Retina (tissue), 1 donor: ENCODE measurements at regions not wholly inside any gene's neighbourhood (a gene's known extent, or its start where the extent isn't known, plus 50 kb on each side); places are given as distances from the start of the nearest gene placed in this dataset.

Experiments used
- DNase-seq: peaks from one replicate; pipeline ENCODE4 v3.0.0-alpha.2; 2016

GRCh38 chr6:126529637-126530362 lies 189.9 kb downstream of the CENPW start:
- no peak for DNase-seq

DNA sequence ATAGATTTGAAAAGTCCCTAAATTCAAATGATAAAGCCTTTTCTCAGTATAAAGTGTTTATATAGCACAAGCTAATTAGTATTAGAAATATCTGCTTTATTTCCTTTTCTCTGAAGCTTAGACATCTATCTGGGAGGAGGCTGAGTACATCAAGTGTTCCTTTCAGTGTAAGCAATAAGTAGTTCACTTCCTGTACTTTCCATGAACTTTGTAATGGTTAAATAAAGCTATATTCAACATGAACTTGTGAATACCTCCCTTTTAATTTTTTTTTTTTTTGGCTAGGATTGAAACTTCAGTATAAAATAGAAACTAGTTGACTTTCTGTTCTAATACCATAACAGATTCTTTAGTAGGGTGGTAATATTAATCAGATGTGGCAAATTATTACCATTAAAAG lies 190.9 kb downstream of the CENPW start:
- no peak for DNase-seq

DNA sequence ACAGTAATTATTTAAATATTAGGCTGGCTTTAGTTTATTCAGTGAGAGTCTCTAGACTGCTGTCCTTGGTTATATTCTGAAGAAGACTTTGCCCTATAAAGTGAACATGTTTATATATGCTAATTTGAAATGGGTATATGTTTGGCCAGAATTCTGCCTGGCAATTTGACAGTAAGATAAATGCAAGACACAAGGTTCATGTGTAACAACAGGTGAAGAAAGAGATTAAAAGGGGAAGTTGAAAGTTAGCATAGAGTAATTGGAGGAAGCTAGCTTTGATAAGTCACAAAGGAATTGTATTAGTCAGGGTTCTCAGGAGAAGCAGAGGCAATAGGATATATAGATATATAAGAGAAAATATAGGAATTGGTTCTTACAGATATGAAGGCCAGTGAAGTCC lies 191.4 kb downstream of the CENPW start:
- no peak for DNase-seq

DNA sequence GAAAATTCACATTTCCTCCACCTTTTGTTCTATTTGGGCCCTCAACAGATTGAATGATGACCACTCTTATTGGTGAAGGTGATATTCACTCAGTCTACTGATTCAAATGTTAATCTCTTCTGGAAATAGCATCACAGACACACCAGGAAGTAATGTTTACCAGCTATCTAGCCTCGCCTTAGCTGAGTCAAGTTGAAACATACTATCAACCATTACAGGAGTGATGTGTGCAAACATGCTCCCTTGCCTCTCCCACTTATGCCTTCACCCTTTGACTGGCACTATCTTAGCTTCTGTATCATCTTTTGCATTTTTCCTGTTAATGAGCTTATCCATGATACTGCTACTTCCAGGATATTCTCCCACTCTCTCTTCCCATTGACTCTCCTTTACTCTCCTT lies 191.9 kb downstream of the CENPW start:
- DNase-seq: no peak

- no peak for DNase-seq
Measured at GRCh38 chr6:126534401-126534800, 194.5 kb downstream of the CENPW start.

DNA sequence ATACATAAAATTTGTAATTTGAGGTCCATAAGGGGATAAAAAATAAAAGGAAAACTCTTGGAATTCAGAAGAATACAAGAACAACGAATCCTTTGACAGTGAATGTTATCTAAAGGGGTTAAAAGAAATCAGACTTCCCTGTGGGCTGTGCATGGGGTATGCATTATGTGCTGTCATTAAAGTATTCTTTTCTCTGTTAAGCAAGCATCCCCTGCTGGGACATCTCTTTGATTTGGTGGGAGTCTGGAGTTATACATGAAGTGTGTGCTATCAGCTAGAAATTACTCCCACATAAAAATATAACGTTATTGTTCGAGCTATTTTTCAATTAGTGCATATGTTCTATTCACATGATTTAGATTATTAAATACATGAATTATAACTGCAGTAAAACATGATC lies 195.2 kb downstream of the CENPW start:
- DNase-seq: no peak

- no peak for DNase-seq
Measured at GRCh38 chr6:126535595-126535994, 195.7 kb downstream of the CENPW start.

DNA sequence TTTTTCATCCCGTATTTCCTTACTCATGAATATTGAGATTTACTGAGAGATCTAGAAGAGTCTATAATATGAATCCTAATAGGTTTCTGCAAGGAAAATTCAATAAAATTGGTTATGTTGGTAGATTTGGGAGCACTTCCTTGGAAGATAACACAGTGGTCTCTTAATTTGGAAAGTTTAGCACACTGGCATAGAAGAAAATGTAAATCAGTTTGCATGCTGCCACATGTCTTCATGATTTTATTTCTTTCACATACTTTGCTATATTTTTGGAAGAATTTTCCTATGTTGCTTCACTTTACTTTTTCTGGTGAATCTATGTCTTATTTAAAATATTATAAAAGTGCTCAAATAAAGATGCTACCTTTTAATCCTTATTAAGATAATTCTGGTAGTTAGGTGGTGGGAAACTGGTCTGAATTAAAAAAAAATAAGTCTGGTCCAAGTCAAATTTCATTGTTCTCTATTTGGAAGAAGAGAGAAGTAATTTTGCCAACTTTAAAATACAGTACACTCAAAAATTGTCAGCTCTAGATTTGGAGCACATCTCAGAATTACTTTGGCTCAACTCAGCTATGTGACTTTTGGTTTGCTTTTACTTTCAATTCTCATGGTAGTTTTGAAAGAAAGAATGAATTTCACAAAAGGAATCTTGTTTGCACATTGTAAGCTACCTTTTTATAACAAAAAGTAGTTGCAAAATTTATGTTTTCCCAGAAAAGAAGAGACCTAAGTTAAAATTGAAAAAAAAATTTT lies 197.3 kb downstream of the CENPW start:
- no peak for DNase-seq

DNA sequence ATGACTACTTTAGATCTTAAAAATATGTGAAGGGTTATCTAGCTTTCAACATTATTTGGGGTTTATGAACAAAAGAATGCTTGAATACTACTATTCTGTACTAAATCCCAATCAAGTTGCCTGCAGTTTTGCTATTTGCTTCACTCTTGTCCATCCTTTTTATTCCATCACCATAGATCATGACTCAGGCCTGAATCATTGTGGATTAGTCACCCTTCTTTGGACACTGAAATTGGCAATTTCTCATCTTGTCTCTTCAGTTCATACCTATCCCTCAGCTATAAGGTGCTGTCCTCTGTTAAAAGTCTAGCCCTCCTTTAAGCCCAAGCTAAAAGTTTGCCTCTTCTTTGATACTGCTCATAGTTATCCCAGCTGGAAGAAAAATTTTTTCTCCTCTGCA lies 199.1 kb downstream of the CENPW start:
- no peak for DNase-seq

- no peak for DNase-seq
Measured at GRCh38 chr6:126540161-126540560, 200.2 kb downstream of the CENPW start.

DNA sequence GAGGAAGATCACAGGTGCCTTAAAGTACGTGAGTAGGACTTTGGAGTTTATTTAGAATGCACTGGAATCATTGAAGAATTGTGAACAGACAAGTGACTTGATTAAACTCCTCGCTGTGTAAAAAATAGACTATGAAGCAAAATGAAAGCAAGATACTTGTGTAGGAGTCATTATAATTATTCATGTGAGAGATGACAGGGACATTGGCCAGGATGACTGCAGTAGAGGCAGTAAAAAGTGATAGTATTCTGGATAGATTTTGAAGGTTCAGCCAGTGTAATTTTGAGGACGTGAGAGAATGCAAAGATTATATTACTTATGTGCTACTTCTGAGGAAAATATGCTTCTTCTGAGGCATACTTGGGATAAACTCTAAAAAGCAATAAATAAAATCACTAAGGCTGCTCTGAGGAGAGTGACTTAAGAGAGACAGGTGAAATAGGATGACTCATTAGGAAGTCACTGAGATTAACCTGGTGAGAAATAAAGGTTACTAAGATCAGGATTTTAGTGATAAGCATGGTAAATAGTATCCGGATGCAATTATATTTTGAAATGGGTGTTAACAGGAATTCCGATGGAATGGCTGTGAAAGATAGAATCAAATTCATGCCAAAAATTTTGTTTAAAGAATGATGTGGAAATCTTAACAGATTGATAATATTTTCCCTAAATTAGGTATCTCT lies 202.0 kb downstream of the CENPW start:
- no peak for DNase-seq

GRCh38 chr6:126546541-126547120 lies 206.7 kb downstream of the CENPW start:
- DNase-seq: no peak

DNA sequence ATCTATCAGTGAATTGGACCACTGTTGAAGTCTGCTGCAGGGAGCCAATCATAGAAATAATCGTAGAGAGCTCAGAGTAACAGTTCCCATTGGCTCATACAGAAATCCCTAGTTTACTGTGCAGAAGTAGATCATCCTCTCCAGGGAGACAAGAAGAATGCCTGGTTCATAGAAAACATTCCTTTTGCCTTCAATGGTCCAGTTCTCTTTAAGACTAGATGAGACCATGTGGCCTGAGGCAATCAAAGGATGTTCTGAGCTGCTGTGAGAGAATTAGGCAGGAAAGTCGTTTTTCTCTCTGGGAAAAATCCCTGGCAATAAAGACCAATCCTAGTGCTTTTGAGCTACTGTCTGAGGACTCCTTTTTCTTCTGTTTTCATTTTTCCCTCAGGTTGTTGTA lies 208.4 kb downstream of the CENPW start:
- DNase-seq: no peak

- no peak for DNase-seq
Measured at GRCh38 chr6:126550323-126550722, 210.4 kb downstream of the CENPW start.

- DNase-seq: no peak
Measured at GRCh38 chr6:126551832-126552231, 211.9 kb downstream of the CENPW start.

GRCh38 chr6:126553854-126554253 lies 213.9 kb downstream of the CENPW start:
- no peak for DNase-seq

DNA sequence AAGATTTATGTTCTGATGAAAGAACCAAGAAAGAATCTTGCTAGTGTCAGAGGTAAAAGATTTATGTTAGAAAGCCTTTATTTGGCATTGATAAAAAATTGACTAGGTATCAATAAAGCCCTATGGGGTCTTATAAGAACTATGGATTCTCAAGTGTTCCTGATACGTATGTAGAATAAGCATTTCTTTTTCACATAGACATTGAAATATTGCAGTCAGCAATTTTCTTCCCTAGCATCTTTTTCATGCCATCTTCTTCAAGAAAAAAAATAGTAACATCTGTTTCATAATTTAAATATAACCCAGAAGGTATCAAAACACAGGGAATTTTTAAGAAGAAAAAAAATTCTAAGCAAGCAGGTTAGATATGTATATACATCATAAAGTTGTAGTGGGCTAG lies 230.6 kb downstream of the CENPW start:
- no peak for DNase-seq

DNA sequence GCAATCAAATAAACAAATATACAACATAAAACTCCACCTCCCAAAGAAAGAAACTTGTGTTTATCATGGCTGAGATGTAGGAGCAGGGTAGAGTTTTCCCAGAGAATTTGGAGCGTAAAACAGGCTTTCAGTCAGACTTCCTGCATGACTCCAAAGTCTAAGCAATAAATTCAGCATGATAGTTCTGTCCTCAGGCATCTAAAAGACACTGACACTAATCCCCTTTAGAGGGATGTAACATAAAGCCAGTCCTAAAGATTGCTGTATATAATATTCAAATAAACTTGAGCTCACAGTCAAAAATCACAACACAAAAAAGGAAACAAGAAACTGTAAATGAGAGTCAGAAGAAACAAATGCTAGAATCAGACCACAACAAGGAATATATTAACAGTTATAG lies 234.4 kb downstream of the CENPW start:
- no peak for DNase-seq

DNA sequence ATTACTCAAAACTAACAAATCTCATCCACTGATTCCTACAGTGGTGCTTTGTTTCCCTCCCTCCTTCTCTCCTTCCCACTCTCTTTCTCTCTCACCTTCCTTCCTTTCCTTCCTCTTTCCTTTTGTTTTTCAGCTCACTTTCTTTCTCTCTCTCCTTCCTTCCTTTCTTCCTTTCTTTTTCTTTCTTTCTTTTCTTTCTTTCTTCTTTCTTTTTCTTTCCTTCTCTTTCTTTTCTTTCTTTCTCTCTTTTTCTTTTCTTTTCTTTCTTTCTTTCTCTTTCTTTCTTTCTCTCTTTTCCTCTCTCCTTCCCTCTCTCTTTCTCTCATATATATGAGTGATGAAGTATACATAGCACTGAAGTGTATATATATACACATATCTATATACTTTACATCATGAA lies 241.4 kb downstream of the CENPW start:
- DNase-seq: no peak

GRCh38 chr6:126600258-126600916 lies 260.5 kb downstream of the CENPW start:
- no peak for DNase-seq

DNA sequence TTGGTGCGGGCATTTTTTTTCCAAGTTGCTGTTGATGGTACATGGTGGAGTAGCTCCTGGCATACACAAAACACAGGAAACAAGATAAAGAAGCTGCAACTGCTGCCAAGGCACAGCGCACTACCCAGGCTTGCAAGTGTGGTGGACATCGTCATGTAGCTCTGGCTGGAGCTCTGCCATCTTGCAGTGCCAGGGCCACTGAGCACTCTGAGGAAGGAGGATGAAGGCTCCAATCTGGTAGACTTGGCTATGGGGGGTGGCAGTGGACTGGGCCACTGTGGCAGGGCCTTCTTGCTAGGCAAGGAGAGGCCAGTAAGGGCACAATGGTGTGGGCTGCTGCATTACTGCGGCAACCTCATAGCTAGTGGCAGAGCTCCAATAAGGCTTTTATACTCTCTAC lies 263.5 kb downstream of the CENPW start:
- DNase-seq: no peak

DNA sequence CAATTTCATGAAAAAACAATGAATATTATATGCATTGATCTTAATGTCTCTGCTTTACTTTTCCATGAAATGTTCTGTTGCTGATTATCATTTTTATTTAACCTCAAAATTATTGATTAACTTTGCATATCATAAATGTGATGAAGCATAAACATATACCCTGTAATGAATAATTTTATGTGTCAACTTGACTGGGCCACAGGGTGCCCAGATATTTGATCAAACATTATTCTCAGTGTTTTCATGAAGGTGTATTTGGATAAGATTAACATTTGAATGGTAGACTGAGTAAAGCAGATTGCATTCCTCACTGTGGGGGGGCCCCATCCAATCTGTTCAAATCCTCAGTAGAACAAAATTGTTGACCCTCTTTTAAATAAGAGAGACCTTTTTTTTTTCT lies 265.2 kb downstream of the CENPW start:
- DNase-seq: no peak

DNA sequence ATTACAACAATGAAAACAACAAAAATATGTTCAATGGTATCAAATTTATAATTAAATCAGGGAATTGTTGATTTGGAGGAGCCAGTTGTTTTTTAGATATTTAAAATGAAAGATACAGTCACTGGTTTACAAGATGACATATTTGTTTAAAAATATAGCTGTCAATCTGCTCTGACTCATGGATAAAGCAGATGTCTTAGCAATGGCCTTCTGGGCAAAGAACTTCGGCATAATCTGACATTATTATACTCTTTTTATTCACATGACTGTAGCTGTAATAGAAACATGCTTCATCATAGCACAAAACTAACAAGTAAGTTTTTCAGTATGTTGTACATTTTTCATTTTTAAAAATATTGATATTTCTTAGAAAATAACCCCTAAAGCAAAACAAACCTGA lies 267.4 kb downstream of the CENPW start:
- no peak for DNase-seq
